Breast epithelium (tissue), 4 donors: ENCODE measurements at regions not wholly inside any gene's neighbourhood (a gene's known extent, or its start where the extent isn't known, plus 50 kb on each side); places are given as distances from the start of the nearest gene placed in this dataset.

ENCODE experiments used
- DNase-seq, 2 donors: peaks; one replicate each; pipeline ENCODE4 v3.0.0-alpha.2; 2019; ENCODE audit warnings: low spot score in 2 of 2
- H3K27ac ChIP-seq, 2 donors: fragments of 200-600 bp; sonication (generic) in 1 of 2; one replicate each; pipeline ENCODE4 v1.5.1; 2016 to 2019; ENCODE audit warnings: mild to moderate bottlenecking in 1 of 2
- H3K27me3 ChIP-seq, 2 donors: fragments of 200-600 bp; sonication (generic) in 1 of 2; one replicate each; pipeline versions ENCODE4 v1.5.1 to v1.6.0; 2017 to 2019; ENCODE audit warnings: control low read depth in 1 of 2, mild to moderate bottlenecking in 1 of 2
- H3K36me3 ChIP-seq: fragments of 200-600 bp; one replicate; pipeline ENCODE4 v1.5.1; 2019
- H3K4me1 ChIP-seq, 2 donors: fragments of 200-600 bp; sonication (generic); one replicate each; pipeline ENCODE4 v1.5.1; 2016 to 2019; ENCODE audit warnings: control low read depth in 1 of 2
- H3K4me3 ChIP-seq, 3 donors: fragments of 200-600 bp; sonication (generic); 1 replicate in 2 of 3; 2 replicates in 1 of 3; pipeline ENCODE4 v1.5.1; 2016 to 2019; ENCODE audit warnings: mild to moderate bottlenecking in 3 of 3, moderate library complexity in 2 of 3
- H3K9me3 ChIP-seq, 2 donors: fragments of 200-600 bp; sonication (generic) in 1 of 2; one replicate each; pipeline ENCODE4 v1.5.1; 2016 to 2019; ENCODE audit warnings: control low read depth in 1 of 2
- POLR2A ChIP-seq: fragments of 450-650 bp; IDR thresholded peaks from one replicate; pipeline ENCODE4 v1.6.1; 2016; ENCODE audit warnings: antibody characterized with exemption, mild to moderate bottlenecking, moderate library complexity
- POLR2AphosphoS5 ChIP-seq, 3 donors: sonication (generic); formaldehyde crosslinking; IDR thresholded peaks; one replicate each; pipeline ENCODE4 v1.6.1; 2017; ENCODE audit warnings: antibody characterized with exemption in 3 of 3
- intact Hi-C: fragments of 100-400 bp; cut with DNase I; formaldehyde crosslinking; loops from one replicate; pipeline ENCODE4 v1.15.1; 2023; ENCODE audit warnings: low total_unique reads
- TF ChIP-seq, protein P1 (sequence below), 3 donors: fragments of 450-650 bp; IDR thresholded peaks; one replicate each; pipeline ENCODE4 v1.5.1; 2016 to 2017; ENCODE audit warnings: antibody characterized with exemption in 3 of 3, mild to moderate bottlenecking in 3 of 3, moderate library complexity in 3 of 3

DNA sequence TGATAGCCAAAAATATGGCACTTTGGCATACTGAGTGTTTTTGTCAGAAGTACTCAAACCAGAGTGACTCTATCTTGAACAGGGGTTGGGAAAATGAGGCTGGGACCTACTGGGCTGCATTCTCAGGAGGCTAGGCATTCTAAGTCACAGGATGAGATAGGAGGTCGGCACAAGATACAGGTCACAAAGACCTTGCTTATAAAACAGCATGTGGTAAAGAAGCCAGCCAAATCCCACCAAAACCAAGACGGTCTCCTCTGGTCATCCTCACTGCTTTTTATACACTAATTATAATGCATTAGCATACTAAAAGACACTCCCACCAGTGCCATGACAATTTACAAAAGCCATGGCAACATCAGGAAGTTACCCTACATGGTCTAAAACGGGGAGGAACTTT, 985.1 kb downstream of the HACE1 start:
- TF ChIP-seq POLR2AphosphoS5 (IDR thresholded peaks at IDR 0.05), result no peak
- Histone ChIP-seq H3K4me3 (no peak overlapping the region), H3K36me3 (no peaks in the 10 kb centered on the region), H3K27ac (no peak overlapping the region), H3K4me1 (no peaks in the 10 kb centered on the region), H3K27me3 (no peaks in the 10 kb centered on the region), H3K9me3 (no peaks in the 10 kb centered on the region)
- intact Hi-C loops, result no loop called here
- DNase-seq, result no peak

DNA sequence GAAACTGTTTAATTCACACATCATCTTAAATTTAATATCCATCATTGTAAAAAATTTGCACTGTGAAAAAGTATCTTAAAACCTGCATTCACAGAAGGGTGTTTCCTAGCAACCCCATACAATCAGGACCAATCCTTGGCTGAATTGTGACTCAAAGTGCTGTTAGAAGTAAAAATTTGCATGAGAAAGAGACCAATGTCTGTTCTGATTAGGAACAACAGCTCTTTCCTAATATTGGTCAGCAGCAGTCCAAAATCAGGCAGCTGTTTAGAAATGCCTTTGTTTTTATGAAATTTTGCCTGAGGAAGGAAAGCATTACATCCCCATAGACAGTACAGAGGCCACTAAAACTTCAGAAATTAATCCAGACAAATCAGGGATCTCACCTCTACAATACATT, 987.0 kb downstream of the HACE1 start:
- Histone ChIP-seq H3K4me1 (no peaks in the 10 kb centered on the region), H3K27me3 (no peaks in the 10 kb centered on the region), H3K4me3 (no peak overlapping the region), H3K36me3 (no peaks in the 10 kb centered on the region), H3K9me3 (no peaks in the 10 kb centered on the region), H3K27ac (no peak overlapping the region)
- intact Hi-C loops, result no loop called here
- no peak for DNase-seq
- TF ChIP-seq, protein P1, sequence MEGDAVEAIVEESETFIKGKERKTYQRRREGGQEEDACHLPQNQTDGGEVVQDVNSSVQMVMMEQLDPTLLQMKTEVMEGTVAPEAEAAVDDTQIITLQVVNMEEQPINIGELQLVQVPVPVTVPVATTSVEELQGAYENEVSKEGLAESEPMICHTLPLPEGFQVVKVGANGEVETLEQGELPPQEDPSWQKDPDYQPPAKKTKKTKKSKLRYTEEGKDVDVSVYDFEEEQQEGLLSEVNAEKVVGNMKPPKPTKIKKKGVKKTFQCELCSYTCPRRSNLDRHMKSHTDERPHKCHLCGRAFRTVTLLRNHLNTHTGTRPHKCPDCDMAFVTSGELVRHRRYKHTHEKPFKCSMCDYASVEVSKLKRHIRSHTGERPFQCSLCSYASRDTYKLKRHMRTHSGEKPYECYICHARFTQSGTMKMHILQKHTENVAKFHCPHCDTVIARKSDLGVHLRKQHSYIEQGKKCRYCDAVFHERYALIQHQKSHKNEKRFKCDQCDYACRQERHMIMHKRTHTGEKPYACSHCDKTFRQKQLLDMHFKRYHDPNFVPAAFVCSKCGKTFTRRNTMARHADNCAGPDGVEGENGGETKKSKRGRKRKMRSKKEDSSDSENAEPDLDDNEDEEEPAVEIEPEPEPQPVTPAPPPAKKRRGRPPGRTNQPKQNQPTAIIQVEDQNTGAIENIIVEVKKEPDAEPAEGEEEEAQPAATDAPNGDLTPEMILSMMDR (IDR thresholded peaks at IDR 0.05), result no peak
- TF ChIP-seq POLR2A (no peak), POLR2AphosphoS5 (IDR thresholded peaks at IDR 0.05) (no peak)

DNA sequence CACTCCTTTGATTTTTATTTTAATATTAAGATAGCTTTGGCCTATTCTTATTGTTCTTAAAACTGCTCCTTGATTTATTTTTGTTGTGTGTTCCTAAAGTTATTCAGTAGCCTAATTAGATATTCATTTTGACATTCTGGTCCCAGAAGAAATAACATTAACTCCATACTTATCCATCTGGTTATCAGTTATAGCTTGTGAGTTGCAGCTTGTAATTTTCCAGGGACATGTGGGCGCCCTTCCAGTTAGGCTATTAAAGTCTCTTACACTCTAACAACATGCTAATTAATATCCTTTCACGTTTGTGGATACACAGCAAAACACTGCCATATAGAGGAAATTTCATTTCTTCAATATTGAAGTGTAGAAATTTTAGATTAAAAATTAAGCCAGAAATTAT, 987.5 kb downstream of the HACE1 start:
- Histone ChIP-seq H3K4me1 (no peaks in the 10 kb centered on the region), H3K36me3 (no peaks in the 10 kb centered on the region), H3K4me3 (no peak overlapping the region), H3K27me3 (no peaks in the 10 kb centered on the region), H3K27ac (no peak overlapping the region), H3K9me3 (no peaks in the 10 kb centered on the region)
- intact Hi-C loops, result no loop called here
- DNase-seq, result no peak
- TF ChIP-seq POLR2AphosphoS5 (IDR thresholded peaks at IDR 0.05), result no peak
- TF ChIP-seq POLR2A, result no peak
- TF ChIP-seq, protein P1 (IDR thresholded peaks at IDR 0.05), result no peak

DNA sequence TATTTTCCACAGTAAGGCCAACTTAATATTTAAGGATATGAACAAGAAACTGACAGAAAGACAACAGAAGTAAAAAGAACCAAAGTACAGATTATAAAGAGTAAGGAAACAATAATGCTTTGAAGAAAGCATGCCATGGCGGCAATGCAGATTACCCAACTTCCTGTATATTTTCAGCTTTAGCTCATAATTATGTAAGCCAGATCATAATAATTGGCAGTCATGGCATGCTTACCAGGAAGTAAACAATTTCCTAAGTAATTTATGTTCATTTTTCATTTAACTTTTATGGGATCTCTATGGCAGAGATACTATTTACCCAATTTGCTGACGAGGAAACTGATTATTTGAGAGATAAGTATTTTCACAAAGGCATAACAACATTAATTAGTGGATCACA, 988.7 kb downstream of the HACE1 start:
- Histone ChIP-seq H3K4me3 (no peak overlapping the region), H3K4me1 (no peaks in the 10 kb centered on the region), H3K27ac (no peak overlapping the region), H3K27me3 (no peaks in the 10 kb centered on the region), H3K36me3 (no peaks in the 10 kb centered on the region), H3K9me3 (no peaks in the 10 kb centered on the region)
- DNase-seq, result no peak
- intact Hi-C loops, result no loop called here
- no peak for TF ChIP-seq POLR2A
- TF ChIP-seq, protein P1 (IDR thresholded peaks at IDR 0.05), result no peak
- TF ChIP-seq POLR2AphosphoS5 (IDR thresholded peaks at IDR 0.05), result no peak

DNA sequence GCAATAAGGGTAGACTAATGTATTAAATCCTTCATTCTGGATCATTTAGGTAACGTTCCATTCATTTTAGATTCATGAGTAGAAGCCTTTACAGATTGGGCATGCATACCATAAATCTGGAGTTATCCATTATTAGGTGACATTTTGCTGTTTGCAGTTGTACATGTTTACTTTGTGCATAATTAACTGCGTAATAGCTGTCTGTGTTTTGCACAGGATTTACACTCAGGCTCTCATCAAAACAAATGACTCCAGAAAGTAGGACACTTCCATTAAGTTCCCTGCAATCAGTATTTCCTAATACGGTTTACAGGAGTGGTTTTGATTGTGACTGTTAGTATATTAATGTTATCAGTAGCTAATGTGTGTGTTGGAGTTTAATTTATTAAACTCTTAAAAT, 997.4 kb downstream of the HACE1 start:
- TF ChIP-seq, protein P1 (IDR thresholded peaks at IDR 0.05), result no peak
- no peak for TF ChIP-seq POLR2AphosphoS5 (IDR thresholded peaks at IDR 0.05)
- no peak for TF ChIP-seq POLR2A
- H3K36me3 ChIP-seq, result no peaks in the 10 kb centered on the region
- H3K27ac ChIP-seq, result no peak overlapping the region
- H3K9me3 ChIP-seq, result no peaks in the 10 kb centered on the region
- H3K4me1 ChIP-seq, result no peaks in the 10 kb centered on the region
- H3K4me3 ChIP-seq, result no peak overlapping the region
- intact Hi-C loops, result no loop called here
- DNase-seq, result no peak
- H3K27me3 ChIP-seq, result no peaks in the 10 kb centered on the region

DNA sequence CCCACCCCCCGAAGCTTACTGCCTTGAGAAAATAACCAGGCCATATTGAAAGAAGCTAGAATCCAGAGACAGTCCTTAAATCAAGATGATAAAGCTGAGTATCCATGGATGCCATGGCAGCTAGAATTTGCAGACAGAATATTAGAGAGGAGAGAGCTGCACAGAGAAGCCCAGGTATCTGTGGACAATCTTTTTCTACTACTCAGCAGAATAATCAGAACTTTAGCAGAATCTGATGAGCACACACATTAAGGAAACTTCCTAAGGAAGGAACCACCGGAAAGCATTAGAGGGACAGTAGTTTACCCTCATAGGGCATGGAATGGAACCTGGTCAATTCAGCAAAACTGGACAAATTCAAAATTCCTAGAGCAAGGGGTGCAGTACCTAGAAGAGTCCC, 1001.7 kb downstream of the HACE1 start:
- Histone ChIP-seq H3K4me1 (no peaks in the 10 kb centered on the region), H3K4me3 (no peak overlapping the region), H3K36me3 (no peaks in the 10 kb centered on the region), H3K27ac (no peak overlapping the region), H3K9me3 (no peaks in the 10 kb centered on the region), H3K27me3 (no peaks in the 10 kb centered on the region)
- intact Hi-C loops, result no loop called here
- DNase-seq, result no peak
- TF ChIP-seq POLR2AphosphoS5 (IDR thresholded peaks at IDR 0.05), result no peak
- TF ChIP-seq POLR2A, result no peak
- TF ChIP-seq, protein P1 (IDR thresholded peaks at IDR 0.05), result no peak
